GM13977 (cell line): ENCODE measurements at regions not wholly inside any gene's neighbourhood (a gene's known extent, or its start where the extent isn't known, plus 50 kb on each side); places are given as distances from the start of the nearest gene placed in this dataset.

Experiments used
- DNase-seq: peaks from one replicate; pipeline ENCODE4 v3.0.0; 2012; ENCODE audit warnings: low spot score
- in situ Hi-C: fragments of 300-500 bp; cut with MboI; formaldehyde crosslinking; loops from one replicate; pipeline ENCODE4 v1.12.0; 2022; ENCODE audit warnings: low sequenced_read_pairs, low pct_unique_long_range_greater_than_20kb, mixed read lengths, inconsistent platforms; ENCODE audit not compliant: unreplicated experiment
- TF ChIP-seq, protein P1 (sequence below): IDR thresholded peaks from 2 replicates; pipeline ENCODE4 v1.5.1; 2012; ENCODE audit warnings: mild to moderate bottlenecking, control low read depth; ENCODE audit not compliant: insufficient read depth; ENCODE audit errors: extremely low read depth, missing control alignments

DNA sequence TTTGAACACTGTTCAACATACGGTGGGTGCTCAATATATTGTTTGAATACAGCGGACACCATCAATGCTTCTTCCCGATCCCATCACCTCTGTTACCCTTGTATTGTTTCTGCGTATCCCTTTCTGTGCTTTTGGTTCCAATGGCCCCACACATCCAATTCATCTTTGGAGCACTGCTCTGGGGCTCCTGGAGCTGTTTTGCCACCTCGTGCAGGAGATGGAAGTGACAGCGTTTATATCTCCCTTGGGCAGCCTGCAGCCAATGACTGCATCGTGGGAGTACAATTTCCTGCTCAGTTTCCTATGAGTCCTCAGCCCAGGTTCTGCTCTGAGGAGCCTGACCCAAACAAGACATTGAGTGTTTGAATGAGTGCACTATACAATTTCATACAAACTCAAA is 50.2 kb upstream of the PIK3CG start:
- no peak for DNase-seq
- in situ Hi-C loops = no loop called here
- TF ChIP-seq, protein P1, sequence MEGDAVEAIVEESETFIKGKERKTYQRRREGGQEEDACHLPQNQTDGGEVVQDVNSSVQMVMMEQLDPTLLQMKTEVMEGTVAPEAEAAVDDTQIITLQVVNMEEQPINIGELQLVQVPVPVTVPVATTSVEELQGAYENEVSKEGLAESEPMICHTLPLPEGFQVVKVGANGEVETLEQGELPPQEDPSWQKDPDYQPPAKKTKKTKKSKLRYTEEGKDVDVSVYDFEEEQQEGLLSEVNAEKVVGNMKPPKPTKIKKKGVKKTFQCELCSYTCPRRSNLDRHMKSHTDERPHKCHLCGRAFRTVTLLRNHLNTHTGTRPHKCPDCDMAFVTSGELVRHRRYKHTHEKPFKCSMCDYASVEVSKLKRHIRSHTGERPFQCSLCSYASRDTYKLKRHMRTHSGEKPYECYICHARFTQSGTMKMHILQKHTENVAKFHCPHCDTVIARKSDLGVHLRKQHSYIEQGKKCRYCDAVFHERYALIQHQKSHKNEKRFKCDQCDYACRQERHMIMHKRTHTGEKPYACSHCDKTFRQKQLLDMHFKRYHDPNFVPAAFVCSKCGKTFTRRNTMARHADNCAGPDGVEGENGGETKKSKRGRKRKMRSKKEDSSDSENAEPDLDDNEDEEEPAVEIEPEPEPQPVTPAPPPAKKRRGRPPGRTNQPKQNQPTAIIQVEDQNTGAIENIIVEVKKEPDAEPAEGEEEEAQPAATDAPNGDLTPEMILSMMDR = no peak
